H1 (cell line): ENCODE measurements at regions not wholly inside any gene's neighbourhood (a gene's known extent, or its start where the extent isn't known, plus 50 kb on each side); places are given as distances from the start of the nearest gene placed in this dataset.

Experiments
- JUND ChIP-seq: IDR thresholded peaks from 2 replicates; pipeline ENCODE4 v1.6.1; 2011; ENCODE audit warnings: mild to moderate bottlenecking, improper control_type of control experiment, low read length
- RNF2 ChIP-seq: fragments of 200-900, 300-1000 bp; sonication (generic); IDR thresholded peaks from 2 replicates; pipeline ENCODE4 v1.7.1; 2016; ENCODE audit warnings: borderline replicate concordance, low read depth, mild to moderate bottlenecking, antibody characterized with exemption, low read length; ENCODE audit not compliant: poor library complexity, severe bottlenecking; ENCODE audit errors: missing control alignments
- RXRA ChIP-seq: IDR thresholded peaks from 2 replicates; pipeline ENCODE4 v1.6.1; 2011; ENCODE audit warnings: low read depth, mild to moderate bottlenecking, low read length, moderate library complexity; ENCODE audit not compliant: insufficient read depth
- SUZ12 ChIP-seq: fragments of 200-600 bp; sonication (generic); IDR thresholded peaks from 2 replicates; pipeline ENCODE4 v1.6.1; 2012; ENCODE audit warnings: mild to moderate bottlenecking, inconsistent platforms, low read length, moderate library complexity, mixed read lengths

GRCh38 chr10:78416031-78417011 is 382.7 kb downstream of the RPS24 start (continued):
- TF ChIP-seq RNF2 (no peak), RXRA (no peak), SUZ12 (no peak), JUND (no peak)
- TF ChIP-seq, all 59 proteins: peak for 0
